Esophagus squamous epithelium (tissue), 4 donors: ENCODE measurements at regions not wholly inside any gene's neighbourhood (a gene's known extent, or its start where the extent isn't known, plus 50 kb on each side); places are given as distances from the start of the nearest gene placed in this dataset.

Source experiments
- CTCF ChIP-seq, 6 experiments: fragments of 450-650 bp in 4 of 6; fragments of 200-600 bp in 2 of 6; sonication (generic) in 2 of 6; IDR thresholded peaks; one replicate each; pipeline ENCODE4 v1.5.1; 2016 to 2019; ENCODE audit warnings: antibody characterized with exemption in 6 of 6, mild to moderate bottlenecking in 4 of 6, moderate library complexity in 4 of 6
- POLR2A ChIP-seq, 4 donors: fragments of 450-650 bp; IDR thresholded peaks; one replicate each; pipeline ENCODE4 v1.6.1; 2017; ENCODE audit warnings: antibody characterized with exemption in 4 of 4, mild to moderate bottlenecking in 4 of 4, moderate library complexity in 3 of 4

- TF ChIP-seq CTCF (IDR thresholded peaks at IDR 0.05) (no peak), POLR2A (IDR thresholded peaks at IDR 0.05) (no peak)
These were observed 1866.9 kb upstream of the PIK3C3 start for GRCh38 chr18:40088130-40088529.
